ENCODE measurements at regions not wholly inside any gene's neighbourhood (a gene's known extent, or its start where the extent isn't known, plus 50 kb on each side); places are given as distances from the start of the nearest gene placed in this dataset.
A peak's percentile ranks its signal among the peaks of the same experiment; 100 is the strongest.

- no CpG with 5 or more reads among the region's 5 CpGs for WGBS (ENCODE audit: extremely low coverage, insufficient coverage, insufficient read length)
- no peak overlapping the region for H3K9ac ChIP-seq (ENCODE audit: low read length)
- no peak overlapping the region for H3K18ac ChIP-seq (ENCODE audit: low read length)
- H3K4me3 ChIP-seq (ENCODE audit: low read depth, low read length), result no peak overlapping the region
- no peak overlapping the region for H3K4me2 ChIP-seq (ENCODE audit: low read length)
- DNase-seq, result no peak
- no peaks in the 10 kb centered on the region for H3K27me3 ChIP-seq (ENCODE audit: insufficient read depth, low read length)
- H3K9me3 ChIP-seq (ENCODE audit: insufficient read depth, low read depth, low read length), result no peaks in the 10 kb centered on the region
- no peak overlapping the region for H3K23ac ChIP-seq (ENCODE audit: low read length)
- no peak overlapping the region for H4K91ac ChIP-seq (ENCODE audit: low read depth, low read length)
- no peak overlapping the region for H2AFZ ChIP-seq (ENCODE audit: insufficient read depth, low read length, poor library complexity)
- H3K79me2 ChIP-seq (ENCODE audit: control insufficient read depth, insufficient read depth, low read length, poor library complexity), result no peaks in the 10 kb centered on the region
- no peaks in the 10 kb centered on the region for H3K36me3 ChIP-seq (ENCODE audit: control insufficient read depth in 1 of 2, insufficient read depth in 2 of 2, low read length in 2 of 2)
- no peak overlapping the region for H2BK120ac ChIP-seq (ENCODE audit: insufficient read depth, low read length, poor library complexity)
- no peak overlapping the region for H3K14ac ChIP-seq (ENCODE audit: low read length)
- H3K79me1 ChIP-seq (ENCODE audit: low read length), result no peaks in the 10 kb centered on the region
- no peak overlapping the region for H3K27ac ChIP-seq (ENCODE audit: low read depth, low read length)
- H4K8ac ChIP-seq (ENCODE audit: low read depth, low read length), result no peak overlapping the region
- H3K4ac ChIP-seq (ENCODE audit: low read depth, low read length), result no peak overlapping the region
- H4K12ac ChIP-seq (ENCODE audit: low read depth, low read length), result no peak overlapping the region
- no peak overlapping the region for H2AK5ac ChIP-seq (ENCODE audit: low read length)
- H3K4me1 ChIP-seq (ENCODE audit: control insufficient read depth in 1 of 2, insufficient read depth in 2 of 2, low read length in 2 of 2), result no peaks in the 10 kb centered on the region
- no peak overlapping the region for H2BK12ac ChIP-seq (ENCODE audit: low read length)
- H2BK5ac ChIP-seq (ENCODE audit: low read depth, low read length, poor library complexity), result no peak overlapping the region
Observed at GRCh38 chr14:97841762-97842161, 1044.6 kb downstream of the VRK1 start.

GRCh38 chr14:97843066-97843465 is 1045.9 kb downstream of the VRK1 start:
- Histone ChIP-seq H3K79me1 (ENCODE audit: low read length) (no peaks in the 10 kb centered on the region), H3K14ac (ENCODE audit: low read length) (no peak overlapping the region), H2BK5ac (ENCODE audit: low read depth, low read length, poor library complexity) (no peak overlapping the region), H3K4me3 (ENCODE audit: low read depth, low read length) (no peak overlapping the region), H2BK12ac (ENCODE audit: low read length) (no peak overlapping the region), H2BK120ac (ENCODE audit: insufficient read depth, low read length, poor library complexity) (no peak overlapping the region), H3K36me3 (ENCODE audit: control insufficient read depth in 1 of 2, insufficient read depth in 2 of 2, low read length in 2 of 2) (no peaks in the 10 kb centered on the region), H3K4me1 (ENCODE audit: control insufficient read depth in 1 of 2, insufficient read depth in 2 of 2, low read length in 2 of 2) (no peaks in the 10 kb centered on the region), H3K27ac (ENCODE audit: low read depth, low read length) (no peak overlapping the region), H2AFZ (ENCODE audit: insufficient read depth, low read length, poor library complexity) (no peak overlapping the region), H3K9ac (ENCODE audit: low read length) (no peak overlapping the region), H3K79me2 (ENCODE audit: control insufficient read depth, insufficient read depth, low read length, poor library complexity) (no peaks in the 10 kb centered on the region), H4K91ac (ENCODE audit: low read depth, low read length) (no peak overlapping the region), H4K12ac (ENCODE audit: low read depth, low read length) (no peak overlapping the region), H3K23ac (ENCODE audit: low read length) (no peak overlapping the region), H2AK5ac (ENCODE audit: low read length) (no peak overlapping the region), H3K27me3 (ENCODE audit: insufficient read depth, low read length) (no peaks in the 10 kb centered on the region), H3K4me2 (ENCODE audit: low read length) (no peak overlapping the region), H3K4ac (ENCODE audit: low read depth, low read length) (no peak overlapping the region), H3K18ac (ENCODE audit: low read length) (no peak overlapping the region), H3K9me3 (ENCODE audit: insufficient read depth, low read depth, low read length) (no peaks in the 10 kb centered on the region), H4K8ac (ENCODE audit: low read depth, low read length) (no peak overlapping the region)
- no CpG with 5 or more reads among the region's 5 CpGs for whole genome bisulfite sequencing (ENCODE audit: extremely low coverage, insufficient coverage, insufficient read length)
- DNase-seq, result no peak

GRCh38 chr14:97844042-97844441 is 1046.9 kb downstream of the VRK1 start:
- H3K27ac ChIP-seq (ENCODE audit: low read depth, low read length), result no peak overlapping the region
- H3K4me2 ChIP-seq (ENCODE audit: low read length), result no peak overlapping the region
- no peaks in the 10 kb centered on the region for H3K4me1 ChIP-seq (ENCODE audit: control insufficient read depth in 1 of 2, insufficient read depth in 2 of 2, low read length in 2 of 2)
- no peak overlapping the region for H4K8ac ChIP-seq (ENCODE audit: low read depth, low read length)
- no peaks in the 10 kb centered on the region for H3K27me3 ChIP-seq (ENCODE audit: insufficient read depth, low read length)
- H4K12ac ChIP-seq (ENCODE audit: low read depth, low read length), result no peak overlapping the region
- H3K18ac ChIP-seq (ENCODE audit: low read length), result no peak overlapping the region
- H3K9me3 ChIP-seq (ENCODE audit: insufficient read depth, low read depth, low read length), result no peaks in the 10 kb centered on the region
- H3K4me3 ChIP-seq (ENCODE audit: low read depth, low read length), result no peak overlapping the region
- H4K91ac ChIP-seq (ENCODE audit: low read depth, low read length), result no peak overlapping the region
- DNase-seq, result no peak
- no peak overlapping the region for H3K23ac ChIP-seq (ENCODE audit: low read length)
- no peak overlapping the region for H2BK12ac ChIP-seq (ENCODE audit: low read length)
- no peak overlapping the region for H3K9ac ChIP-seq (ENCODE audit: low read length)
- H2AK5ac ChIP-seq (ENCODE audit: low read length), result no peak overlapping the region
- H3K79me2 ChIP-seq (ENCODE audit: control insufficient read depth, insufficient read depth, low read length, poor library complexity), result no peaks in the 10 kb centered on the region
- H2AFZ ChIP-seq (ENCODE audit: insufficient read depth, low read length, poor library complexity), result no peak overlapping the region
- no peak overlapping the region for H3K4ac ChIP-seq (ENCODE audit: low read depth, low read length)
- WGBS (ENCODE audit: extremely low coverage, insufficient coverage, insufficient read length), result no CpG with 5 or more reads among the region's 2 CpGs
- H2BK120ac ChIP-seq (ENCODE audit: insufficient read depth, low read length, poor library complexity), result no peak overlapping the region
- no peaks in the 10 kb centered on the region for H3K36me3 ChIP-seq (ENCODE audit: control insufficient read depth in 1 of 2, insufficient read depth in 2 of 2, low read length in 2 of 2)
- no peaks in the 10 kb centered on the region for H3K79me1 ChIP-seq (ENCODE audit: low read length)
- H2BK5ac ChIP-seq (ENCODE audit: low read depth, low read length, poor library complexity), result no peak overlapping the region
- H3K14ac ChIP-seq (ENCODE audit: low read length), result no peak overlapping the region

- H3K4ac ChIP-seq (ENCODE audit: low read depth, low read length), result no peak overlapping the region
- H3K18ac ChIP-seq (ENCODE audit: low read length), result no peak overlapping the region
- H2AFZ ChIP-seq (ENCODE audit: insufficient read depth, low read length, poor library complexity), result no peak overlapping the region
- no peak overlapping the region for H3K4me2 ChIP-seq (ENCODE audit: low read length)
- no peak overlapping the region for H2AK5ac ChIP-seq (ENCODE audit: low read length)
- peak overlapping the region; percentile 18 for H3K23ac ChIP-seq (ENCODE audit: low read length)
- WGBS (ENCODE audit: extremely low coverage, insufficient coverage, insufficient read length), result no CpG with 5 or more reads among the region's 1 CpG
- H2BK120ac ChIP-seq (ENCODE audit: insufficient read depth, low read length, poor library complexity), result no peak overlapping the region
- no peak overlapping the region for H4K12ac ChIP-seq (ENCODE audit: low read depth, low read length)
- H3K27me3 ChIP-seq (ENCODE audit: insufficient read depth, low read length), result no peaks in the 10 kb centered on the region
- no peaks in the 10 kb centered on the region for H3K9me3 ChIP-seq (ENCODE audit: insufficient read depth, low read depth, low read length)
- no peaks in the 10 kb centered on the region for H3K4me1 ChIP-seq (ENCODE audit: control insufficient read depth in 1 of 2, insufficient read depth in 2 of 2, low read length in 2 of 2)
- DNase-seq, result no peak
- no peaks in the 10 kb centered on the region for H3K36me3 ChIP-seq (ENCODE audit: control insufficient read depth in 1 of 2, insufficient read depth in 2 of 2, low read length in 2 of 2)
- H4K8ac ChIP-seq (ENCODE audit: low read depth, low read length), result no peak overlapping the region
- H2BK5ac ChIP-seq (ENCODE audit: low read depth, low read length, poor library complexity), result no peak overlapping the region
- H3K4me3 ChIP-seq (ENCODE audit: low read depth, low read length), result no peak overlapping the region
- no peak overlapping the region for H3K27ac ChIP-seq (ENCODE audit: low read depth, low read length)
- no peak overlapping the region for H3K14ac ChIP-seq (ENCODE audit: low read length)
- H4K91ac ChIP-seq (ENCODE audit: low read depth, low read length), result no peak overlapping the region
- H2BK12ac ChIP-seq (ENCODE audit: low read length), result no peak overlapping the region
- H3K9ac ChIP-seq (ENCODE audit: low read length), result no peak overlapping the region
- no peaks in the 10 kb centered on the region for H3K79me1 ChIP-seq (ENCODE audit: low read length)
- H3K79me2 ChIP-seq (ENCODE audit: control insufficient read depth, insufficient read depth, low read length, poor library complexity), result no peaks in the 10 kb centered on the region
Observed at GRCh38 chr14:97846156-97846555, 1049.0 kb downstream of the VRK1 start.
